ENCODE measurements at regions not wholly inside any gene's neighbourhood (a gene's known extent, or its start where the extent isn't known, plus 50 kb on each side); places are given as distances from the start of the nearest gene placed in this dataset.

- Histone ChIP-seq H3K23ac (ENCODE audit: insufficient read length) (no peak overlapping the region), H4K5ac (ENCODE audit: insufficient read length, low read depth, low read length) (no peak overlapping the region), H4K20me1 (replicated peaks in 1 of 2; ENCODE audit: control insufficient read depth in 1 of 2, insufficient read depth in 2 of 2, low read length in 2 of 2) (no peaks in the 10 kb centered on the region), H2BK12ac (ENCODE audit: low read depth, low read length) (no peak overlapping the region), H3K23me2 (ENCODE audit: low read depth, low read length) (no peaks in the 10 kb centered on the region), H2BK20ac (ENCODE audit: low read length) (no peak overlapping the region), H3K4me1 (replicated peaks in 1 of 4; ENCODE audit: control insufficient read depth in 3 of 4, insufficient read depth in 4 of 4, low read length in 3 of 4) (no peaks in the 10 kb centered on the region), H4K91ac (replicated peaks; ENCODE audit: insufficient read length, low read length) (no peak overlapping the region), H2BK120ac (replicated peaks; ENCODE audit: low read depth, low read length) (no peak overlapping the region), H3K56ac (replicated peaks; ENCODE audit: insufficient read length, low read depth, low read length) (no peak overlapping the region), H3K9me3 (ENCODE audit: insufficient read depth in 2 of 2, low read depth in 1 of 2, low read length in 1 of 2) (no peaks in the 10 kb centered on the region), H2BK15ac (ENCODE audit: low read length) (no peak overlapping the region), H4K8ac (ENCODE audit: extremely low read depth, insufficient read depth, low read length) (no peak overlapping the region), H2BK5ac (ENCODE audit: low read depth, low read length) (no peak overlapping the region), H2AFZ (ENCODE audit: low read length) (no peak overlapping the region), H3K36me3 (ENCODE audit: control insufficient read depth in 2 of 4, insufficient read depth in 4 of 4, low read length in 3 of 4) (no peaks in the 10 kb centered on the region), H3K14ac (ENCODE audit: insufficient read length) (no peak overlapping the region), H3K79me1 (ENCODE audit: low read depth, low read length) (no peaks in the 10 kb centered on the region), H3K4me2 (ENCODE audit: insufficient read depth in 1 of 2, low read depth in 2 of 2, low read length in 2 of 2) (no peak overlapping the region), H3K18ac (ENCODE audit: extremely low read depth, low read length) (no peak overlapping the region), H3K4ac (replicated peaks; ENCODE audit: insufficient read length, low read depth, low read length) (no peak overlapping the region), H3K9ac (replicated peaks in 1 of 4; ENCODE audit: extremely low read depth in 1 of 4, low read depth in 3 of 4, low read length in 3 of 4) (no peak overlapping the region), H3K27me3 (replicated peaks in 1 of 4; ENCODE audit: control insufficient read depth in 3 of 4, extremely low read depth in 1 of 4, insufficient read depth in 3 of 4, low read length in 3 of 4) (no peaks in the 10 kb centered on the region), H3K4me3 (ENCODE audit: extremely low read depth in 1 of 4, insufficient read depth in 2 of 4, low read depth in 3 of 4, low read length in 4 of 4) (no peak overlapping the region), H3K27ac (ENCODE audit: low read depth, low read length) (no peak overlapping the region), H3K79me2 (ENCODE audit: control insufficient read depth in 1 of 2, insufficient read depth in 2 of 2, low read length in 2 of 2) (no peaks in the 10 kb centered on the region), H2AK5ac (ENCODE audit: low read depth, low read length) (no peak overlapping the region)
- 94% methylated on average over 3 of the region's 3 CpGs; no CpG with 5 or more reads in 1 of the 2 experiments for WGBS, 2 experiments (ENCODE audit: extremely low coverage in 1 of 2, insufficient coverage in 1 of 2, insufficient read length in 1 of 2, insufficient replicate concordance in 2 of 2, low coverage in 1 of 2, low lambda C conversion rate in 2 of 2, missing lambda C conversion rate in 1 of 2)
- no peak for TF ChIP-seq RAD21 (IDR thresholded peaks at IDR 0.05 in 1 of 2, conservative IDR thresholded peaks at IDR 0.05 in 1 of 2; ENCODE audit: low read depth in 2 of 2, low read length in 2 of 2)
- no peak for TF ChIP-seq CTBP2 (IDR thresholded peaks at IDR 0.05; ENCODE audit: borderline replicate concordance, insufficient read depth, insufficient read length, low read length)
- TF ChIP-seq TEAD4 (IDR thresholded peaks at IDR 0.05; ENCODE audit: low read depth, low read length): no peak
- no peak for TF ChIP-seq HDAC2 (IDR thresholded peaks at IDR 0.05; ENCODE audit: borderline replicate concordance in 1 of 2, low read depth in 2 of 2, low read length in 2 of 2)
- no peak for TF ChIP-seq MAX (IDR thresholded peaks at IDR 0.05)
- TF ChIP-seq USF2 (IDR thresholded peaks at IDR 0.05; ENCODE audit: low read length): no peak
- DNase-seq (ENCODE audit: low read depth in 1 of 2, low spot score in 2 of 2) (no peak), FAIRE-seq (no peak)
- CTCF ChIA-PET (ENCODE audit: partially characterized antibody): interaction anchor here (1.2 kb wide), 1 partner anchor 325 kb away, joined by 3 read pairs; no protein-coding TSS in a partner anchor
- POLR2A ChIA-PET (ENCODE audit: partially characterized antibody): no interaction called here
Measured at GRCh38 chr4:141329174-141329569, 108.5 kb downstream of the ZNF330 start.

Data from H1 (cell line).